IMR-90 (cell line): ENCODE measurements at regions not wholly inside any gene's neighbourhood (a gene's known extent, or its start where the extent isn't known, plus 50 kb on each side); places are given as distances from the start of the nearest gene placed in this dataset.

Experiments used
- ATAC-seq: fragments of 200-7000 bp; cut with Tn5 transposase; 2 replicates; pipeline ENCODE4 v1.9.1; 2020; ENCODE audit warnings: low read depth, mild to moderate bottlenecking, moderate library complexity
- BruUV-seq: library from RNA; stranded (reverse); fragments of 400-500 nt; replicated peaks from 2 replicates; lab custom pipeline; 2021; lab: Mats Ljungman, UMichigan
- CTCF ChIA-PET: fragments of 300-600 bp; formaldehyde crosslinking; extraction: SDS; loops from one replicate; lab custom pipeline; 2021; ENCODE audit warnings: antibody characterized with exemption; lab: Yijun Ruan, JAX
- POLR2A ChIA-PET: fragments of 300-600 bp; sonication (Branson Sonifier 250); formaldehyde crosslinking; loops from one replicate; lab custom pipeline; 2022; ENCODE audit warnings: antibody characterized with exemption; ENCODE audit not compliant: unreplicated experiment; lab: Charles Lee
- DNase-seq: peaks from one replicate; pipeline ENCODE4 v3.0.0; 2013
- H2AFZ ChIP-seq: replicated peaks from 2 replicates; pipeline ENCODE3; 2013; ENCODE audit warnings: low read length, mild to moderate bottlenecking; ENCODE audit not compliant: poor library complexity
- H2AK5ac ChIP-seq: 2 replicates; pipeline ENCODE4 v1.6.1; 2013; ENCODE audit warnings: low read depth, low read length, inconsistent platforms
- H2AK9ac ChIP-seq: replicated peaks from 2 replicates; pipeline ENCODE3; 2013; ENCODE audit warnings: mild to moderate bottlenecking, low read depth, low read length, moderate library complexity; ENCODE audit not compliant: poor library complexity
- H2BK120ac ChIP-seq: 2 replicates; pipeline ENCODE4 v1.6.1; 2013; ENCODE audit warnings: low read depth, low read length, inconsistent platforms
- H2BK15ac ChIP-seq: 3 replicates; pipeline ENCODE4 v1.6.1; 2013; ENCODE audit warnings: low read depth, low read length, inconsistent platforms
- H2BK20ac ChIP-seq: 2 replicates; pipeline ENCODE4 v1.6.1; 2013; ENCODE audit warnings: low read depth, mild to moderate bottlenecking, inconsistent platforms, low read length, moderate library complexity
- H2BK5ac ChIP-seq: 2 replicates; pipeline ENCODE4 v1.6.1; 2013; ENCODE audit warnings: mild to moderate bottlenecking, low read depth, low read length, inconsistent platforms; ENCODE audit not compliant: poor library complexity, severe bottlenecking
- H3K14ac ChIP-seq: replicated peaks from 2 replicates; pipeline ENCODE4 v1.6.1; 2013; ENCODE audit warnings: low read depth, low read length, inconsistent platforms
- H3K18ac ChIP-seq: 2 replicates; pipeline ENCODE4 v1.6.1; 2013; ENCODE audit warnings: low read depth, low read length, control low read depth
- H3K23ac ChIP-seq: 2 replicates; pipeline ENCODE4 v1.6.1; 2013; ENCODE audit warnings: low read depth, low read length, inconsistent platforms
- H3K27ac ChIP-seq: 2 replicates; pipeline ENCODE4 v1.5.1; 2013; ENCODE audit warnings: mild to moderate bottlenecking, control low read depth, low read length; ENCODE audit not compliant: insufficient read depth
- H3K27me3 ChIP-seq: 2 replicates; pipeline ENCODE4 v1.6.1; 2013; ENCODE audit warnings: low read length; ENCODE audit not compliant: control insufficient read depth, insufficient read depth
- H3K36me3 ChIP-seq: 2 replicates; pipeline ENCODE4 v1.6.1; 2013; ENCODE audit warnings: low read length, mixed read lengths; ENCODE audit not compliant: control insufficient read depth, insufficient read depth
- H3K4ac ChIP-seq: 2 replicates; pipeline ENCODE4 v1.6.1; 2013; ENCODE audit warnings: low read depth, low read length, inconsistent platforms
- H3K4me1 ChIP-seq: 2 replicates; pipeline ENCODE4 v1.6.1; 2013; ENCODE audit warnings: low read length, mixed read lengths; ENCODE audit not compliant: control insufficient read depth, insufficient read depth
- H3K4me2 ChIP-seq: 2 replicates; pipeline ENCODE4 v1.6.1; 2013; ENCODE audit warnings: low read depth, mild to moderate bottlenecking, control low read depth, low read length, moderate library complexity
- H3K4me3 ChIP-seq: 2 replicates; pipeline ENCODE4 v1.5.1; 2013; ENCODE audit warnings: low read depth, mild to moderate bottlenecking, control low read depth, low read length, moderate library complexity; ENCODE audit not compliant: insufficient read depth
- H3K56ac ChIP-seq: 2 replicates; pipeline ENCODE4 v1.6.1; 2013; ENCODE audit warnings: low read length, inconsistent platforms; ENCODE audit not compliant: insufficient read depth; ENCODE audit errors: extremely low read depth
- H3K79me1 ChIP-seq, 2 experiments: 2 replicates each; pipeline ENCODE4 v1.6.1; 2013; ENCODE audit warnings: low read length in 2 of 2, inconsistent platforms in 1 of 2, low read depth in 1 of 2
- H3K9ac ChIP-seq: 2 replicates; pipeline ENCODE4 v1.6.1; 2013; ENCODE audit warnings: low read depth, low read length, control low read depth
- H3K9me1 ChIP-seq: 2 replicates; pipeline ENCODE4 v1.6.1; 2013; ENCODE audit warnings: low read length, inconsistent platforms; ENCODE audit not compliant: insufficient read depth
- H3K9me3 ChIP-seq: 2 replicates; pipeline ENCODE4 v1.6.1; 2013; ENCODE audit warnings: low read length; ENCODE audit not compliant: control insufficient read depth, insufficient read depth
- H4K20me1 ChIP-seq: 2 replicates; pipeline ENCODE4 v1.6.1; 2013; ENCODE audit warnings: low read length, inconsistent platforms; ENCODE audit not compliant: insufficient read depth
- H4K5ac ChIP-seq: 2 replicates; pipeline ENCODE4 v1.6.1; 2013; ENCODE audit warnings: mild to moderate bottlenecking, low read depth, low read length, control low read depth
- H4K8ac ChIP-seq, 2 experiments: 2 replicates each; pipeline ENCODE4 v1.6.1; 2013; ENCODE audit warnings: low read depth in 2 of 2, low read length in 2 of 2, control low read depth in 1 of 2, inconsistent platforms in 1 of 2
- H4K91ac ChIP-seq: 2 replicates; pipeline ENCODE4 v1.6.1; 2013; ENCODE audit warnings: low read depth, low read length, inconsistent platforms; ENCODE audit not compliant: insufficient read depth
- BHLHE40 ChIP-seq: fragments of 150-350 bp; IDR thresholded peaks from 2 replicates; pipeline ENCODE4 v1.6.1; 2016; ENCODE audit warnings: mild to moderate bottlenecking, low read depth, low read length
- CEBPB ChIP-seq: IDR thresholded peaks from 2 replicates; pipeline ENCODE4 v1.6.1; 2012; ENCODE audit warnings: low read depth, low read length, improper control_type of control experiment
- CHD1 ChIP-seq: IDR thresholded peaks from 2 replicates; pipeline ENCODE4 v1.6.1; 2012; ENCODE audit warnings: low read depth, low read length, improper control_type of control experiment
- ELK1 ChIP-seq: fragments of 150-350 bp; IDR thresholded peaks from 2 replicates; pipeline ENCODE4 v1.6.1; 2016; ENCODE audit warnings: low read depth, mild to moderate bottlenecking, low read length, moderate library complexity, borderline replicate concordance
- FOS ChIP-seq: fragments of 150-350 bp; IDR thresholded peaks from 2 replicates; pipeline ENCODE4 v1.6.1; 2016; ENCODE audit warnings: low read depth, low read length
- MAFK ChIP-seq: IDR thresholded peaks from 2 replicates; pipeline ENCODE4 v1.6.1; 2012; ENCODE audit warnings: low read depth, low read length, improper control_type of control experiment
- MAZ ChIP-seq: IDR thresholded peaks from 2 replicates; pipeline ENCODE4 v1.6.1; 2012; ENCODE audit warnings: low read depth, mild to moderate bottlenecking, low read length, improper control_type of control experiment, moderate library complexity, borderline replicate concordance
- MXI1 ChIP-seq: IDR thresholded peaks from 2 replicates; pipeline ENCODE4 v1.6.1; 2012; ENCODE audit warnings: low read depth, mild to moderate bottlenecking, low read length, moderate library complexity, borderline replicate concordance
- NFE2L2 ChIP-seq: fragments of 150-350 bp; IDR thresholded peaks from 2 replicates; pipeline ENCODE4 v1.6.1; 2016; ENCODE audit warnings: low read depth, mild to moderate bottlenecking, low read length
- POLR2A ChIP-seq: IDR thresholded peaks from 2 replicates; pipeline ENCODE4 v1.6.1; 2012; ENCODE audit warnings: mild to moderate bottlenecking, low read depth, low read length
- RAD21 ChIP-seq: IDR thresholded peaks from 2 replicates; pipeline ENCODE4 v1.6.1; 2012; ENCODE audit warnings: low read length, improper control_type of control experiment
- RCOR1 ChIP-seq: IDR thresholded peaks from 2 replicates; pipeline ENCODE4 v1.6.1; 2012; ENCODE audit warnings: mild to moderate bottlenecking, low read length, improper control_type of control experiment; ENCODE audit not compliant: insufficient replicate concordance
- RFX5 ChIP-seq: IDR thresholded peaks from 2 replicates; pipeline ENCODE4 v1.8.0; 2012; ENCODE audit warnings: low read depth, mild to moderate bottlenecking, low read length, moderate library complexity
- SMC3 ChIP-seq: fragments of 150-350 bp; IDR thresholded peaks from 2 replicates; pipeline ENCODE4 v1.6.1; 2016; ENCODE audit warnings: low read depth, mild to moderate bottlenecking, antibody characterized with exemption, low read length, moderate library complexity
- USF2 ChIP-seq: fragments of 150-350 bp; IDR thresholded peaks from 2 replicates; pipeline ENCODE4 v1.6.1; 2017; ENCODE audit warnings: mild to moderate bottlenecking, antibody characterized with exemption, low read length, low read depth
- WGBS, 2 experiments: methylation state at CpG; one replicate each; pipeline versions ENCODE4 v1.1.5 to v1.1.7; 2013; ENCODE audit warnings: missing lambda C conversion rate in 2 of 2; ENCODE audit not compliant: insufficient read length in 1 of 2; ENCODE audit errors: extremely low coverage in 2 of 2; 5-methylcytosine and 5-hydroxymethylcytosine counted together
- dilution Hi-C: fragments of 300-500 bp; cut with HindIII; formaldehyde crosslinking; loops from one replicate; pipeline ENCODE4 v1.14.3; 2018; ENCODE audit warnings: low sequenced_read_pairs; ENCODE audit not compliant: unreplicated experiment
- in situ Hi-C: fragments of 300-500 bp; cut with MboI; formaldehyde crosslinking; loops from 3 replicates; pipeline ENCODE4 v1.14.3; 2019; ENCODE audit warnings: low sequenced_read_pairs, inconsistent platforms, mixed read lengths
- intact Hi-C: fragments of 100-400 bp; cut with micrococcal nuclease; formaldehyde crosslinking; loops from 2 replicates; pipeline ENCODE4 v1.10.0; 2022
- TF ChIP-seq, protein P1 (sequence below): conservative IDR thresholded peaks from 2 replicates; pipeline ENCODE4 v1.5.1; 2012; ENCODE audit warnings: mild to moderate bottlenecking, low read depth, low read length, improper control_type of control experiment

DNA sequence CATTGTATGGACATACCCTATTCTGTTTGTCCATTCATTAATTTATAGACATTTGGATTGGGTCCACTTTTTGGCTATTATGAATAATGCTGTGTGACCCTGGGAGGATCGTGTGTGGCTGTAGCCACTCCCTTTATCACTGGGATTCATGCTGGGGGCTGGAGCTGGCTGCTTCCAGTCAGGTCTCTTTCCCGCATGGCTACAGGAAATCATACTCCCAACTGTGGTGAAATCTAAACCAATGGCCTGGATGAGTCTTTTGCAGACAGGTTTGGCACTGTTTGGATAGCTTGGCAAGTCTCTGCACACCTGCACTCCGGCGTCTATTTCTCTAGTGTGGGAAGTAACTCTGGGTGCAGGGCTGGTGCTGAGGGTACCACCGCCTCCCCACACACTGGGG, 80.4 kb downstream of the RIN2 start:
- POLR2A ChIA-PET, result no interaction called here
- no CpG with 5 or more reads among the region's 5 CpGs for WGBS, 2 experiments

More for the DNA sequence above, 80.4 kb downstream of the RIN2 start:
- Histone ChIP-seq H4K20me1 (no peaks in the 10 kb centered on the region), H3K4ac (no peak overlapping the region), H3K9me3 (peaks cover 11% of the 10 kb centered on the region), H3K9ac (no peak overlapping the region), H3K23ac (no peak overlapping the region), H2BK5ac (no peak overlapping the region), H3K27me3 (no peaks in the 10 kb centered on the region), H3K56ac (no peak overlapping the region), H3K4me3 (no peak overlapping the region), H3K79me1 (peaks cover 0 to 16% of the 10 kb centered on the region in 2 experiments; a peak in 2 of 4 replicates), H3K9me1 (peaks cover 5% of the 10 kb centered on the region; the same call in 1 of the 2 replicates), H3K27ac (no peak overlapping the region), H4K91ac (no peak overlapping the region), H2AK5ac (no peak overlapping the region), H2BK20ac (no peak overlapping the region), H2BK15ac (no peak overlapping the region), H3K14ac (no peak overlapping the region), H3K36me3 (peaks cover 6% of the 10 kb centered on the region), H3K18ac (no peak overlapping the region), H2AK9ac (no peak overlapping the region), H2AFZ (no peak overlapping the region), H2BK120ac (no peak overlapping the region), H3K4me2 (no peak overlapping the region), H4K5ac (no peak overlapping the region), H3K4me1 (peaks cover 6% of the 10 kb centered on the region), H4K8ac (no peak overlapping the region)
- no TSS peak for BruUV-seq
- DNase-seq, result no peak
- intact Hi-C loops, result no loop called here
- TF ChIP-seq MXI1 (no peak), MAFK (no peak), ELK1 (no peak), USF2 (no peak), CEBPB (no peak), SMC3 (no peak), CHD1 (no peak), FOS (no peak), RCOR1 (no peak), RFX5 (no peak), BHLHE40 (no peak), POLR2A (no peak), MAZ (no peak), NFE2L2 (no peak), RAD21 (no peak)
- TF ChIP-seq, protein P1, sequence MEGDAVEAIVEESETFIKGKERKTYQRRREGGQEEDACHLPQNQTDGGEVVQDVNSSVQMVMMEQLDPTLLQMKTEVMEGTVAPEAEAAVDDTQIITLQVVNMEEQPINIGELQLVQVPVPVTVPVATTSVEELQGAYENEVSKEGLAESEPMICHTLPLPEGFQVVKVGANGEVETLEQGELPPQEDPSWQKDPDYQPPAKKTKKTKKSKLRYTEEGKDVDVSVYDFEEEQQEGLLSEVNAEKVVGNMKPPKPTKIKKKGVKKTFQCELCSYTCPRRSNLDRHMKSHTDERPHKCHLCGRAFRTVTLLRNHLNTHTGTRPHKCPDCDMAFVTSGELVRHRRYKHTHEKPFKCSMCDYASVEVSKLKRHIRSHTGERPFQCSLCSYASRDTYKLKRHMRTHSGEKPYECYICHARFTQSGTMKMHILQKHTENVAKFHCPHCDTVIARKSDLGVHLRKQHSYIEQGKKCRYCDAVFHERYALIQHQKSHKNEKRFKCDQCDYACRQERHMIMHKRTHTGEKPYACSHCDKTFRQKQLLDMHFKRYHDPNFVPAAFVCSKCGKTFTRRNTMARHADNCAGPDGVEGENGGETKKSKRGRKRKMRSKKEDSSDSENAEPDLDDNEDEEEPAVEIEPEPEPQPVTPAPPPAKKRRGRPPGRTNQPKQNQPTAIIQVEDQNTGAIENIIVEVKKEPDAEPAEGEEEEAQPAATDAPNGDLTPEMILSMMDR, result no peak
- in situ Hi-C loops, result no loop called here
- dilution Hi-C loops, result no loop called here
- CTCF ChIA-PET, result no interaction called here
- ATAC-seq, result no peak
